Fibroblast of pulmonary artery (primary cell): ENCODE measurements at regions not wholly inside any gene's neighbourhood (a gene's known extent, or its start where the extent isn't known, plus 50 kb on each side); places are given as distances from the start of the nearest gene placed in this dataset.

Experiments used
- DNase-seq: peaks from one replicate; pipeline ENCODE4 v3.0.0-alpha.2; 2010; ENCODE audit warnings: low read depth
- H3K4me3 ChIP-seq: replicated peaks from 2 replicates; pipeline ENCODE4 v1.5.1; 2011; ENCODE audit warnings: low read depth, mild to moderate bottlenecking, control low read depth, low read length, moderate library complexity
- TF ChIP-seq, protein P1 (sequence below): IDR thresholded peaks from 2 replicates; pipeline ENCODE4 v1.5.1; 2011; ENCODE audit warnings: mild to moderate bottlenecking, control low read depth, low read length, inconsistent platforms; ENCODE audit errors: missing control alignments

DNA sequence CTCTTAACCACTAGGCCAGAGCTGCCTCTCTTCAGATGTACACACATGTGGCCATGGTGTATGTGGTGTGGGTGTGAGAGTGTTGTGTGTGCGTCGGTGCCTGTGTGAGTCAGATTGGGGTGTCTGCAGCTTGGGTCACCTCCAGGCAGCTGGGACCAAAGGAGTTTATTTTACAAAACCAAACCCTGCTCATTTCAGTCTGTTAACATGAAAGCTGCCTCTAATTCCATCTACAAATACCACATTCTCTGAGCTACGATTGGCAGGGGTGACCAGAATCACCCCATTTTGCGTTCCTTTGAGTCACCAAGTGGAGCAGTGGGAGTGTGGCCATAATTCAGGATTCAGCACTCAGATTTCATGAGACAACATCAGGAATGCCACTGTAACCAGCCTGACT is 105.3 kb downstream of the IRX5 start:
- TF ChIP-seq, protein P1, sequence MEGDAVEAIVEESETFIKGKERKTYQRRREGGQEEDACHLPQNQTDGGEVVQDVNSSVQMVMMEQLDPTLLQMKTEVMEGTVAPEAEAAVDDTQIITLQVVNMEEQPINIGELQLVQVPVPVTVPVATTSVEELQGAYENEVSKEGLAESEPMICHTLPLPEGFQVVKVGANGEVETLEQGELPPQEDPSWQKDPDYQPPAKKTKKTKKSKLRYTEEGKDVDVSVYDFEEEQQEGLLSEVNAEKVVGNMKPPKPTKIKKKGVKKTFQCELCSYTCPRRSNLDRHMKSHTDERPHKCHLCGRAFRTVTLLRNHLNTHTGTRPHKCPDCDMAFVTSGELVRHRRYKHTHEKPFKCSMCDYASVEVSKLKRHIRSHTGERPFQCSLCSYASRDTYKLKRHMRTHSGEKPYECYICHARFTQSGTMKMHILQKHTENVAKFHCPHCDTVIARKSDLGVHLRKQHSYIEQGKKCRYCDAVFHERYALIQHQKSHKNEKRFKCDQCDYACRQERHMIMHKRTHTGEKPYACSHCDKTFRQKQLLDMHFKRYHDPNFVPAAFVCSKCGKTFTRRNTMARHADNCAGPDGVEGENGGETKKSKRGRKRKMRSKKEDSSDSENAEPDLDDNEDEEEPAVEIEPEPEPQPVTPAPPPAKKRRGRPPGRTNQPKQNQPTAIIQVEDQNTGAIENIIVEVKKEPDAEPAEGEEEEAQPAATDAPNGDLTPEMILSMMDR, result no peak
- no peak overlapping the region for H3K4me3 ChIP-seq
- no peak for DNase-seq

DNA sequence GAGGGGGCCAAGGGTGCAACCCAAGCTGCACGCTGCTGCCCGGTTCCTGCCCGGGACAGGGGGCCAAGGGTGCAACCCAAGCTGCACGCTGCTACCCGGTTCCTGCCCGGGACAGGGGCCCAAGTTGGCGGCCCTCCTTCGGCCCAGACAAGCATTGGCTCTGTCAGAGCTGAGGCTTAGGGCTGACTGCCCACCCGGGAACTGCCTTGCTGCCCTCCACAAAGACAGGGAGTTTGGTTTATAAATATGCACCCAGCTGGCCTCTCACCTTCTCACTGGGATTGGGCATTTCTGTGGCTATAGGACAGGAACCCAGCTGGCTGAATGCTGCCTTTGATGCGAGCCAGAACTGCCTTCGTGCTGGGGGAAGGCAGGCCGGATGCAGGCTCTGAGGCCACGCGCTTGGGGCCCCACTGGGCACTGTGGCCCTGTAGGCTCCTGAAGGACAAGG is 105.7 kb downstream of the IRX5 start:
- no peak for DNase-seq
- TF ChIP-seq, protein P1, result no peak
- no peak overlapping the region for H3K4me3 ChIP-seq

DNA sequence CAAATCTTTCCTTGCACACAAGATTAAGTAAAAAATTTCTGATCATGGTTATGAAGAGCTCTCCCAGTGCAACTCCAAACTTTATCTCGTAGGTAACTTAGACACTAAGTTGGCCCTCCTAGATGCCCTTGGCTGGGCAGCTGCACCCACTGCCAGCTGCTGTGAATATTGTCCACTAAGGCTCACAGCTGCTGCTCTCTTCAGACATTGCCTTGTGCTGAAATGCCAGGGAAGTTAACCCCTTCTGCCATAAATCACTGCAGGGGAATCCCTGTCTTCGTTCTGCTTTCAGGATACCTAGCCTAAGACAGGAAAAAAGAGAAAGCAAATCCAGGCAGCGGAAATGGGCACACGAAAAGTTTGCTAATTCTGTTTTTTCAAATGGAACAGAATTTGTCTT is 106.4 kb downstream of the IRX5 start:
- no peak for DNase-seq
- TF ChIP-seq, protein P1, result no peak

DNA sequence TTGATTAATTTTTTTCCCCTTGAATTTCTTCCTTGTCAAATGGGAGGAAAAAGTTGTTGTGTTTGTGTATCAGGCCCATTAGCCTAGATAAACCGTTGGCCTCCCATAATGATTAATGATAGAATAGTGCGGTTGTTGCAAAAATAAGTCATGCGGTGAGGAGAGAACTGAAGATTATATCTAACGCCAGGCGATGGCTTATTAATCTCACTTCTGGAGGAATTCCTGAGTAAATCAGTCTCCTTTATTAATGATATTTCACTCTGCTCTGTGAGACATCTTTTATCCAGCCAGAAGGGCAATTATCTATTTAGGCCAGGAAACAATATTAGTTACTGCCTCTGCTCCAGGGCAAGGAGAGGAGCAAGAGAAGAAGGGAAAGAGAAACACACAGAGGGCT is 107.3 kb downstream of the IRX5 start:
- TF ChIP-seq, protein P1, result no peak
- H3K4me3 ChIP-seq, result no peak overlapping the region
- no peak for DNase-seq

More for the DNA sequence above, 106.4 kb downstream of the IRX5 start:
- H3K4me3 ChIP-seq, result no peak overlapping the region

DNA sequence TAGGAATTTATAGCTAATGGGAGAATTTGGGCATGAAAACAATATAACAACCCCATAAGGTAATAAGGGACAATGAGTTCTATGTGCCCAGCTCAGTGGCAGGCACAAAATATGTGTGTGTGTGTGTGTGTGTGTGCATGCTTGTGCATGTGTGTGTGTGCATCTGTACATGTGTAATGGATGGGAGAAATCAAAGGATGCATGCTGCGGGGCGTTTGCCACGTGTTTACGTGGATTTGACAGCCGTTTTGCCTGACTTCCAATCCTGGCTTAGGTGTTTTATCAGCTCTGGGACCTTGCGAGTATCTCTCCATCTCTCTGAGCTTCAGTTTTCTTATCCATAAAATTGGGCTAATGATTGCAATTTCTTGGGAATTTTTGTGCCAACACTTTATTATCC is 108.4 kb downstream of the IRX5 start:
- TF ChIP-seq, protein P1, result no peak
- no peak for DNase-seq

DNA sequence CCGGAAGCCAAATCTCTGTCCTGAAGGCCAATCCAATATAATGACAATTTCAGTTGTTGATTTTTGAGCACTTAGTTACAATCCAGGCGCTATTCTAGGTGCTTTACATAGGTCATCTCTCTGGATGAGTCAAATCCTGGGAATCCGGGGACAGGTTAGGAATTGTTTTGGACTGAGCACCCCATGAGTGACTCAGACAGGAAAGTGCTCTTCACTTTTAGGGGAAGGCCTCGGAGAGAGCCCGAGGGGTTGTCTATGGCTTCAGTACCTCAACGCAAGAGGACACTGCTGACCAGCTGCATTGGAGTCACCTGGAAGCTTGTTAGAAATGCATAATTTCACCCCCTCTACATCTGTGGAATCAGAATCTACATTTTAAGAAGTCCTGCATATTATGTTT is 108.8 kb downstream of the IRX5 start:
- DNase-seq, result no peak
- TF ChIP-seq, protein P1, result no peak
- H3K4me3 ChIP-seq, result no peak overlapping the region

More for the DNA sequence above, 108.4 kb downstream of the IRX5 start:
- no peak overlapping the region for H3K4me3 ChIP-seq

DNA sequence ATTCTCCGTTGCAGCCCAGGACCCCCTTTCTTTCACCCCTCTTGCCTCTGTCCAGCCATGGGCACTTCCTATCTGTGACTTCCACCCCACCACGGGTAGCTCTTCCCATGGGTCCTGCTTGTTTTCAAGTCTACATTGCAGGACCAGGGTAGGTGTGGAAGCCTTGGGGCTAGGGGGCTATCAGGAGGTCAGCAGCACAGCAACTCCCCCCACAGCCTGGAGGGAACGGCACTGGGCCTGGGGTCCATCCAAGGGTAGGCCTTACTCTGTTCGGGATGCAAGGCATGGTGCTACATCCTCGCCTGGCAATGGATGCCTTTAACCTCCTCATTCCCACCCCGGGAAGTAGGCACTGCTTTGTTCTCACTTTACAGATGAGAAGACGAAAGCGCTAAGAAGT is 109.3 kb downstream of the IRX5 start:
- no peak overlapping the region for H3K4me3 ChIP-seq
- DNase-seq, result no peak
- TF ChIP-seq, protein P1, result no peak
